Ishikawa (cell line): ENCODE measurements at regions not wholly inside any gene's neighbourhood (a gene's known extent, or its start where the extent isn't known, plus 50 kb on each side); places are given as distances from the start of the nearest gene placed in this dataset.

Experiments
- CEBPB ChIP-seq: IDR thresholded peaks from 2 replicates; pipeline ENCODE4 v1.6.1; 2012
- CREB1 ChIP-seq: IDR thresholded peaks from 2 replicates; pipeline ENCODE4 v1.6.1; 2012; ENCODE audit warnings: low read depth
- EGR1 ChIP-seq: IDR thresholded peaks from 2 replicates; pipeline ENCODE4 v1.6.1; 2012
- EP300 ChIP-seq: IDR thresholded peaks from 2 replicates; pipeline ENCODE4 v1.6.1; 2012; ENCODE audit warnings: borderline replicate concordance
- FOXM1 ChIP-seq: IDR thresholded peaks from 2 replicates; pipeline ENCODE4 v1.6.1; 2012; ENCODE audit warnings: low read depth, borderline replicate concordance
- NFIC ChIP-seq: IDR thresholded peaks from 2 replicates; pipeline ENCODE4 v1.6.1; 2012
- RAD21 ChIP-seq: IDR thresholded peaks from 2 replicates; pipeline ENCODE4 v1.6.1; 2012; ENCODE audit warnings: low read depth
- TCF12 ChIP-seq: IDR thresholded peaks from 2 replicates; pipeline ENCODE4 v1.6.1; 2012; ENCODE audit warnings: low read depth
- TEAD4 ChIP-seq: IDR thresholded peaks from 2 replicates; pipeline ENCODE4 v1.6.1; 2012
- YY1 ChIP-seq: IDR thresholded peaks from 2 replicates; pipeline ENCODE4 v1.6.1; 2012; ENCODE audit warnings: low read depth
- TF ChIP-seq, protein P1 (sequence below): IDR thresholded peaks from 2 replicates; pipeline ENCODE4 v1.6.1; 2012
- TF ChIP-seq, protein P2 (sequence below): IDR thresholded peaks from 2 replicates; pipeline ENCODE4 v1.6.1; 2012; ENCODE audit warnings: low read depth, mild to moderate bottlenecking
- TF ChIP-seq, protein P3 (sequence below): IDR thresholded peaks from 2 replicates; pipeline ENCODE4 v1.6.1; 2012

DNA sequence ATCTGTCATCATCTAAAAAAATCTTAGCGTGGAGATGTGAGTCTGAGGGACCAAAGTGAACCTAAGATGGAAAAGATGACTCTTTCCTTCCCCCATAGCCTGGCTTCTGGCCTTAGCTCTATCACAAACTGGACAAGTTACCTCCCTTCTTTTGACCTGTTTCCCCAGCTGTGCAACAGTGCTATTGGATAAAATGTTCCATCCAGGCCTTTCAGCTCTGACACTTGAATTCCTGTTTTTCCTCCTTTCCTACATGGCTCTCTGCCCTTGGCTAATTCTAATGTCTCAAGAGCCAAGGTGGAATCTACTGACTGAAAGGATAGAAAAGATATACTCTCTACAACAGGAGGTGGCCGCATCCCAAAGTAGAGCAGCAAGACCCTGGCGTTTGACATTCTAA, 84.5 kb upstream of the ARHGEF9 start:
- TF ChIP-seq EGR1 (no peak), TEAD4 (no peak)

DNA sequence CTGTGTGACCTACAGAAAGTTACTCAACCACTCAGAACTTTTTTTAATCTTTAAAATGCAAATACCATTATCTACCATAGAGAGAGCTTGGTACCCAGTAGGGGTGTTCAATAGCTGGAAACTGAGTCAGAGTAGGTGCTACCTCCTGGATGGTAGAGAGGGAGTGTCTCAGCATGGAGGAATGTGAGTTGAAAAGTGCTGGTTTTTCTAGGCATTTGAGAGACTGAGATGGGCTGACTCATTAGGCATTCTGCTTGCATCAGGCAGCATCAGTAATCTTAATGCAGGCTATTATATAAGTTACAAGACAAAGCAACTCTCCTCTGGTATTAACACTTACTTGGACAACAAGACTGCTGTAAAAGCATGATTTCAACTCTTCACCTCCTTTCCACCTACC, 70.9 kb upstream of the ARHGEF9 start:
- no peak for TF ChIP-seq CREB1
- TF ChIP-seq TCF12: no peak
- no peak for TF ChIP-seq FOXM1
- TF ChIP-seq, protein P1, sequence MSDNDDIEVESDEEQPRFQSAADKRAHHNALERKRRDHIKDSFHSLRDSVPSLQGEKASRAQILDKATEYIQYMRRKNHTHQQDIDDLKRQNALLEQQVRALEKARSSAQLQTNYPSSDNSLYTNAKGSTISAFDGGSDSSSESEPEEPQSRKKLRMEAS: no peak
- TF ChIP-seq TEAD4: no peak
- TF ChIP-seq, protein P2, sequence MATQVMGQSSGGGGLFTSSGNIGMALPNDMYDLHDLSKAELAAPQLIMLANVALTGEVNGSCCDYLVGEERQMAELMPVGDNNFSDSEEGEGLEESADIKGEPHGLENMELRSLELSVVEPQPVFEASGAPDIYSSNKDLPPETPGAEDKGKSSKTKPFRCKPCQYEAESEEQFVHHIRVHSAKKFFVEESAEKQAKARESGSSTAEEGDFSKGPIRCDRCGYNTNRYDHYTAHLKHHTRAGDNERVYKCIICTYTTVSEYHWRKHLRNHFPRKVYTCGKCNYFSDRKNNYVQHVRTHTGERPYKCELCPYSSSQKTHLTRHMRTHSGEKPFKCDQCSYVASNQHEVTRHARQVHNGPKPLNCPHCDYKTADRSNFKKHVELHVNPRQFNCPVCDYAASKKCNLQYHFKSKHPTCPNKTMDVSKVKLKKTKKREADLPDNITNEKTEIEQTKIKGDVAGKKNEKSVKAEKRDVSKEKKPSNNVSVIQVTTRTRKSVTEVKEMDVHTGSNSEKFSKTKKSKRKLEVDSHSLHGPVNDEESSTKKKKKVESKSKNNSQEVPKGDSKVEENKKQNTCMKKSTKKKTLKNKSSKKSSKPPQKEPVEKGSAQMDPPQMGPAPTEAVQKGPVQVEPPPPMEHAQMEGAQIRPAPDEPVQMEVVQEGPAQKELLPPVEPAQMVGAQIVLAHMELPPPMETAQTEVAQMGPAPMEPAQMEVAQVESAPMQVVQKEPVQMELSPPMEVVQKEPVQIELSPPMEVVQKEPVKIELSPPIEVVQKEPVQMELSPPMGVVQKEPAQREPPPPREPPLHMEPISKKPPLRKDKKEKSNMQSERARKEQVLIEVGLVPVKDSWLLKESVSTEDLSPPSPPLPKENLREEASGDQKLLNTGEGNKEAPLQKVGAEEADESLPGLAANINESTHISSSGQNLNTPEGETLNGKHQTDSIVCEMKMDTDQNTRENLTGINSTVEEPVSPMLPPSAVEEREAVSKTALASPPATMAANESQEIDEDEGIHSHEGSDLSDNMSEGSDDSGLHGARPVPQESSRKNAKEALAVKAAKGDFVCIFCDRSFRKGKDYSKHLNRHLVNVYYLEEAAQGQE: no peak
- TF ChIP-seq NFIC: no peak
- TF ChIP-seq, protein P3, sequence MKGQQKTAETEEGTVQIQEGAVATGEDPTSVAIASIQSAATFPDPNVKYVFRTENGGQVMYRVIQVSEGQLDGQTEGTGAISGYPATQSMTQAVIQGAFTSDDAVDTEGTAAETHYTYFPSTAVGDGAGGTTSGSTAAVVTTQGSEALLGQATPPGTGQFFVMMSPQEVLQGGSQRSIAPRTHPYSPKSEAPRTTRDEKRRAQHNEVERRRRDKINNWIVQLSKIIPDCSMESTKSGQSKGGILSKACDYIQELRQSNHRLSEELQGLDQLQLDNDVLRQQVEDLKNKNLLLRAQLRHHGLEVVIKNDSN: no peak
- TF ChIP-seq CEBPB: no peak
- no peak for TF ChIP-seq EP300
- no peak for TF ChIP-seq RAD21
- no peak for TF ChIP-seq EGR1
- no peak for TF ChIP-seq YY1

DNA sequence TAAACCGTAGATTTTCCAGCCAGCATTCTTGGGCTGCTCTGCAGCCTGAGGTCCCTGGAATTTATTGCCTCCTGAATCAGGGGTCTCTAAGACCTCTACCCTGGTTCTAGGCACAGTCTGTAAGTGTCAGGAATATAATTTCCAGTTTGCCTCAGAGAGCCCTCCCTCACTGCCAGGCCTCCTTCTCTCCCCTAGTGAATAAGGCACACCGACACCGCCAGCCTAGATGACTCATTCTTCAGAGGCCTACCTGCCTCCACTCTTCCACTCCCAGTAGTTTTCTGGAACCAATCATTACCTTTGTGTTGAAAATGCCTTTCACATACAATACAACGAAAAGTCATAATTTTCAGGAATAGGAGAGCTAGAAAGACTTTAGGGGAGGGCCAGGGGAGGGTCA, 50.3 kb upstream of the ARHGEF9 start:
- TF ChIP-seq, protein P1: no peak
- TF ChIP-seq EP300 (no peak), RAD21 (no peak), CREB1 (no peak), TEAD4 (no peak), NFIC (no peak), FOXM1 (no peak), CEBPB (no peak)
- TF ChIP-seq, protein P3: no peak
